ENCODE measurements at regions not wholly inside any gene's neighbourhood (a gene's known extent, or its start where the extent isn't known, plus 50 kb on each side); places are given as distances from the start of the nearest gene placed in this dataset.

DNA sequence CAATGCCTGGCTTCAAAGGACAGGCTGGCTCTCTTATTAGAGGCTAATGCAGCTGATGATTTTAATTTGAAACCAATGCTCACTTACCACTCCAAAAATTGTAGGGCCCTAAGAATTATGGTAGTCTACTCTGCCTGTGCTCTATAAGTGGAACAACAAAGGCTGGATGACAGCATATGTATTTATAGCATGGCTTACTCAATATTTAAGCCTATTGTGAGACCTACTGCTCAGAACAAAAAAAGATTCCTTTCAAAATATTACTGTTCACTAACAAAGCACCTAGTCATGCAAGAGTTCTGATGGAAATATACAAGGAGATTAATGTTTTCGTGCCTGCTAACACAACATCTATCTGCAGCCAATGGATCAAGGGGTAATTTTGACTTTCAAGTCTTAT, 73.8 kb upstream of the DUSP10 start (continued):
- TF ChIP-seq, protein P1, sequence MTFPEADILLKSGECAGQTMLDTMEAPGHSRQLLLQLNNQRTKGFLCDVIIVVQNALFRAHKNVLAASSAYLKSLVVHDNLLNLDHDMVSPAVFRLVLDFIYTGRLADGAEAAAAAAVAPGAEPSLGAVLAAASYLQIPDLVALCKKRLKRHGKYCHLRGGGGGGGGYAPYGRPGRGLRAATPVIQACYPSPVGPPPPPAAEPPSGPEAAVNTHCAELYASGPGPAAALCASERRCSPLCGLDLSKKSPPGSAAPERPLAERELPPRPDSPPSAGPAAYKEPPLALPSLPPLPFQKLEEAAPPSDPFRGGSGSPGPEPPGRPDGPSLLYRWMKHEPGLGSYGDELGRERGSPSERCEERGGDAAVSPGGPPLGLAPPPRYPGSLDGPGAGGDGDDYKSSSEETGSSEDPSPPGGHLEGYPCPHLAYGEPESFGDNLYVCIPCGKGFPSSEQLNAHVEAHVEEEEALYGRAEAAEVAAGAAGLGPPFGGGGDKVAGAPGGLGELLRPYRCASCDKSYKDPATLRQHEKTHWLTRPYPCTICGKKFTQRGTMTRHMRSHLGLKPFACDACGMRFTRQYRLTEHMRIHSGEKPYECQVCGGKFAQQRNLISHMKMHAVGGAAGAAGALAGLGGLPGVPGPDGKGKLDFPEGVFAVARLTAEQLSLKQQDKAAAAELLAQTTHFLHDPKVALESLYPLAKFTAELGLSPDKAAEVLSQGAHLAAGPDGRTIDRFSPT (tag by site-specific recombination; IDR thresholded peaks at IDR 0.05): no peak
- TF ChIP-seq SCRT1 (tag by site-specific recombination; IDR thresholded peaks at IDR 0.05; ENCODE audit: borderline replicate concordance): no peak
- no peak for TF ChIP-seq ZNF48 (tag by site-specific recombination; IDR thresholded peaks at IDR 0.05)
- TF ChIP-seq ZNF140 (tag by site-specific recombination; IDR thresholded peaks at IDR 0.05): no peak
- no peak for TF ChIP-seq ZNF18 (tag by site-specific recombination; IDR thresholded peaks at IDR 0.05)
- no peak for TF ChIP-seq PRDM6 (tag by site-specific recombination; IDR thresholded peaks at IDR 0.05)
- TF ChIP-seq ZNF394 (tag by site-specific recombination; IDR thresholded peaks at IDR 0.05; ENCODE audit: borderline replicate concordance): no peak
- no peak for TF ChIP-seq ZNF324 (tag by site-specific recombination; IDR thresholded peaks at IDR 0.05)

DNA sequence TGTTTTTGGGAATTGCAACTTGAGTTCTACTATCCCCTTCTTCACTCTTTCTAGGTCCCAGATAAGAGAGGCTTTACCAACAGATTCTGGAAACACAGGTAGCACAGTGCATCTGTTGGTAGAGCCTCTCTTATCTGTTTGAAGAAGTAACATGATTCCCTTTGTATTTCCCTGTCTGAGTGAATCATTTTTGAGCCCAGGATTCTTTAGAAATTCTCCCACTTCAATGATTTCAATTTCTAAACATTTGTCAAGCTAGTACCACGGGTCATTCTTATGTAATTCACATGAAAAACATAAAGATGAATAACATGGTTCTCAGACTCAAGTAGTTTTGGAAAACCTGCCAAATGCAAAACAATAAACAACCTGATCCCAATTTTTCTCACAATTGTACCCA, 72.0 kb upstream of the DUSP10 start:
- Histone ChIP-seq H3K9me3 (ENCODE audit: control insufficient read depth, insufficient read depth, low read depth, low read length) (no peaks in the 10 kb centered on the region), H3K27ac (ENCODE audit: extremely low read depth, low read depth, low read length) (no peak overlapping the region), H3K4me1 (ENCODE audit: control insufficient read depth, insufficient read depth, low read length) (no peaks in the 10 kb centered on the region), H3K4me3 (ENCODE audit: low read depth, low read length) (no peak overlapping the region), H3K36me3 (ENCODE audit: control insufficient read depth in 2 of 2, insufficient read depth in 1 of 2, low read length in 2 of 2) (no peaks in the 10 kb centered on the region)
- no peak for TF ChIP-seq SCRT1 (tag by site-specific recombination; IDR thresholded peaks at IDR 0.05; ENCODE audit: borderline replicate concordance)
- peak; percentile 64; the same call in 1 of the 2 replicates for TF ChIP-seq ZSCAN16 (tag by site-specific recombination; IDR thresholded peaks at IDR 0.05)
- ChIA-PET POLR2A (no interaction called here), CTCF (interaction anchor here (1.2 kb wide), 1 partner anchor 311 kb away, joined by 3 read pairs; no protein-coding TSS in a partner anchor)

GRCh38 chr1:221812905-221813597, 71.2 kb upstream of the DUSP10 start:
- Histone ChIP-seq H3K4me3 (ENCODE audit: low read depth, low read length) (no peak overlapping the region), H3K27ac (ENCODE audit: extremely low read depth, low read depth, low read length) (no peak overlapping the region), H3K4me1 (ENCODE audit: control insufficient read depth, insufficient read depth, low read length) (no peaks in the 10 kb centered on the region), H3K36me3 (ENCODE audit: control insufficient read depth in 2 of 2, insufficient read depth in 1 of 2, low read length in 2 of 2) (no peaks in the 10 kb centered on the region), H3K9me3 (ENCODE audit: control insufficient read depth, insufficient read depth, low read depth, low read length) (no peaks in the 10 kb centered on the region)
- TF ChIP-seq, protein P2, sequence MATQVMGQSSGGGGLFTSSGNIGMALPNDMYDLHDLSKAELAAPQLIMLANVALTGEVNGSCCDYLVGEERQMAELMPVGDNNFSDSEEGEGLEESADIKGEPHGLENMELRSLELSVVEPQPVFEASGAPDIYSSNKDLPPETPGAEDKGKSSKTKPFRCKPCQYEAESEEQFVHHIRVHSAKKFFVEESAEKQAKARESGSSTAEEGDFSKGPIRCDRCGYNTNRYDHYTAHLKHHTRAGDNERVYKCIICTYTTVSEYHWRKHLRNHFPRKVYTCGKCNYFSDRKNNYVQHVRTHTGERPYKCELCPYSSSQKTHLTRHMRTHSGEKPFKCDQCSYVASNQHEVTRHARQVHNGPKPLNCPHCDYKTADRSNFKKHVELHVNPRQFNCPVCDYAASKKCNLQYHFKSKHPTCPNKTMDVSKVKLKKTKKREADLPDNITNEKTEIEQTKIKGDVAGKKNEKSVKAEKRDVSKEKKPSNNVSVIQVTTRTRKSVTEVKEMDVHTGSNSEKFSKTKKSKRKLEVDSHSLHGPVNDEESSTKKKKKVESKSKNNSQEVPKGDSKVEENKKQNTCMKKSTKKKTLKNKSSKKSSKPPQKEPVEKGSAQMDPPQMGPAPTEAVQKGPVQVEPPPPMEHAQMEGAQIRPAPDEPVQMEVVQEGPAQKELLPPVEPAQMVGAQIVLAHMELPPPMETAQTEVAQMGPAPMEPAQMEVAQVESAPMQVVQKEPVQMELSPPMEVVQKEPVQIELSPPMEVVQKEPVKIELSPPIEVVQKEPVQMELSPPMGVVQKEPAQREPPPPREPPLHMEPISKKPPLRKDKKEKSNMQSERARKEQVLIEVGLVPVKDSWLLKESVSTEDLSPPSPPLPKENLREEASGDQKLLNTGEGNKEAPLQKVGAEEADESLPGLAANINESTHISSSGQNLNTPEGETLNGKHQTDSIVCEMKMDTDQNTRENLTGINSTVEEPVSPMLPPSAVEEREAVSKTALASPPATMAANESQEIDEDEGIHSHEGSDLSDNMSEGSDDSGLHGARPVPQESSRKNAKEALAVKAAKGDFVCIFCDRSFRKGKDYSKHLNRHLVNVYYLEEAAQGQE (tag by site-specific recombination; IDR thresholded peaks at IDR 0.05): peak; percentile 53; the same call in 1 of the 2 replicates
- TF ChIP-seq ZNF416 (tag by site-specific recombination; IDR thresholded peaks at IDR 0.05): no peak
- POLR2A ChIA-PET: no interaction called here
- CTCF ChIA-PET: interaction anchor here (0.6 kb wide), 1 partner anchor 938 kb away, joined by 3 read pairs; no protein-coding TSS in a partner anchor

Data from HEK293 (cell line).